ENCODE measurements at regions not wholly inside any gene's neighbourhood (a gene's known extent, or its start where the extent isn't known, plus 50 kb on each side); places are given as distances from the start of the nearest gene placed in this dataset.

- H2AFZ ChIP-seq (ENCODE audit: low read depth, low read length), result no peak overlapping the region
- H2BK5ac ChIP-seq (ENCODE audit: low read depth, low read length, poor library complexity, severe bottlenecking), result no peak overlapping the region
- no peak overlapping the region for H2AK5ac ChIP-seq (ENCODE audit: low read length, severe bottlenecking)
- H3K18ac ChIP-seq (ENCODE audit: low read depth in 1 of 2, low read length in 2 of 2), result no peak overlapping the region
- no peak overlapping the region for H3K4ac ChIP-seq (ENCODE audit: low read depth in 1 of 2, low read length in 2 of 2)
- H3K4me2 ChIP-seq (ENCODE audit: low read length, poor library complexity, severe bottlenecking), result no peak overlapping the region
- no peaks in the 10 kb centered on the region for H3K9me3 ChIP-seq (ENCODE audit: control insufficient read depth, low read length)
- H3K23ac ChIP-seq (ENCODE audit: low read length in 2 of 2), result no peak overlapping the region
- H3K27ac ChIP-seq (ENCODE audit: low read length, poor library complexity, severe bottlenecking), result no peak overlapping the region
- no peak overlapping the region for H3K4me3 ChIP-seq (ENCODE audit: insufficient read depth in 1 of 2, low read depth in 1 of 2, low read length in 2 of 2)
- no peak for DNase-seq
- no peak overlapping the region for H4K91ac ChIP-seq (ENCODE audit: low read length)
- no peak overlapping the region for H3K9ac ChIP-seq (ENCODE audit: low read length)
- no peak overlapping the region for H4K8ac ChIP-seq (ENCODE audit: low read length)
- no peaks in the 10 kb centered on the region for H3K79me1 ChIP-seq (replicated peaks; ENCODE audit: low read length, poor library complexity, severe bottlenecking)
- no peaks in the 10 kb centered on the region for H3K4me1 ChIP-seq (ENCODE audit: control insufficient read depth, insufficient read depth, low read depth, low read length)
- H3K14ac ChIP-seq (ENCODE audit: low read length in 2 of 2), result no peak overlapping the region
- no peaks in the 10 kb centered on the region for H3K27me3 ChIP-seq (ENCODE audit: control insufficient read depth in 1 of 2, insufficient read depth in 1 of 2, low read length in 2 of 2)
- 67% methylated on average over 1 of the region's 1 CpG for whole genome bisulfite sequencing
- H2BK120ac ChIP-seq (ENCODE audit: low read depth, low read length), result no peak overlapping the region
- H3K36me3 ChIP-seq (ENCODE audit: control insufficient read depth in 1 of 2, insufficient read depth in 2 of 2, low read depth in 1 of 2, low read length in 2 of 2), result no peaks in the 10 kb centered on the region
- no peak overlapping the region for H2BK12ac ChIP-seq (ENCODE audit: low read length in 2 of 2)
- H2BK15ac ChIP-seq (ENCODE audit: low read depth, poor library complexity, severe bottlenecking), result no peak overlapping the region
Measured at GRCh38 chr9:31608881-31609280, 775.6 kb upstream of the ACO1 start.

GRCh38 chr9:31612336-31613030, 772.0 kb upstream of the ACO1 start:
- no peaks in the 10 kb centered on the region for H3K36me3 ChIP-seq (ENCODE audit: control insufficient read depth in 1 of 2, insufficient read depth in 2 of 2, low read depth in 1 of 2, low read length in 2 of 2)
- H3K14ac ChIP-seq (ENCODE audit: low read length in 2 of 2), result no peak overlapping the region
- DNase-seq, result no peak
- no peak overlapping the region for H3K4me3 ChIP-seq (ENCODE audit: insufficient read depth in 1 of 2, low read depth in 1 of 2, low read length in 2 of 2)
- no peak overlapping the region for H3K4ac ChIP-seq (ENCODE audit: low read depth in 1 of 2, low read length in 2 of 2)
- H3K27me3 ChIP-seq (ENCODE audit: control insufficient read depth in 1 of 2, insufficient read depth in 1 of 2, low read length in 2 of 2), result no peaks in the 10 kb centered on the region
- H3K23ac ChIP-seq (ENCODE audit: low read length in 2 of 2), result no peak overlapping the region
- no peak overlapping the region for H3K27ac ChIP-seq (ENCODE audit: low read length, poor library complexity, severe bottlenecking)
- no peak overlapping the region for H2AFZ ChIP-seq (ENCODE audit: low read depth, low read length)
- H2BK12ac ChIP-seq (ENCODE audit: low read length in 2 of 2), result no peak overlapping the region
- 94% methylated on average over 3 of the region's 3 CpGs for WGBS
- no peaks in the 10 kb centered on the region for H3K9me3 ChIP-seq (ENCODE audit: control insufficient read depth, low read length)
- H4K8ac ChIP-seq (ENCODE audit: low read length), result no peak overlapping the region
- H3K4me1 ChIP-seq (ENCODE audit: control insufficient read depth, insufficient read depth, low read depth, low read length), result no peaks in the 10 kb centered on the region
- no peak overlapping the region for H2BK15ac ChIP-seq (ENCODE audit: low read depth, poor library complexity, severe bottlenecking)
- H3K4me2 ChIP-seq (ENCODE audit: low read length, poor library complexity, severe bottlenecking), result no peak overlapping the region
- no peak overlapping the region for H3K9ac ChIP-seq (ENCODE audit: low read length)
- H2AK5ac ChIP-seq (ENCODE audit: low read length, severe bottlenecking), result no peak overlapping the region
- no peak overlapping the region for H4K91ac ChIP-seq (ENCODE audit: low read length)
- no peak overlapping the region for H3K18ac ChIP-seq (ENCODE audit: low read depth in 1 of 2, low read length in 2 of 2)
- H3K79me1 ChIP-seq (replicated peaks; ENCODE audit: low read length, poor library complexity, severe bottlenecking), result no peaks in the 10 kb centered on the region
- no peak overlapping the region for H2BK5ac ChIP-seq (ENCODE audit: low read depth, low read length, poor library complexity, severe bottlenecking)
- H2BK120ac ChIP-seq (ENCODE audit: low read depth, low read length), result no peak overlapping the region

GRCh38 chr9:31615966-31616365, 768.5 kb upstream of the ACO1 start:
- Histone ChIP-seq H2BK12ac (ENCODE audit: low read length in 2 of 2) (no peak overlapping the region), H3K4ac (ENCODE audit: low read depth in 1 of 2, low read length in 2 of 2) (no peak overlapping the region), H3K79me1 (replicated peaks; ENCODE audit: low read length, poor library complexity, severe bottlenecking) (no peaks in the 10 kb centered on the region), H4K8ac (ENCODE audit: low read length) (no peak overlapping the region), H3K4me1 (ENCODE audit: control insufficient read depth, insufficient read depth, low read depth, low read length) (no peaks in the 10 kb centered on the region), H3K27ac (ENCODE audit: low read length, poor library complexity, severe bottlenecking) (no peak overlapping the region), H3K9ac (ENCODE audit: low read length) (no peak overlapping the region), H3K18ac (ENCODE audit: low read depth in 1 of 2, low read length in 2 of 2) (no peak overlapping the region), H2BK5ac (ENCODE audit: low read depth, low read length, poor library complexity, severe bottlenecking) (no peak overlapping the region), H2AK5ac (ENCODE audit: low read length, severe bottlenecking) (no peak overlapping the region), H2BK15ac (ENCODE audit: low read depth, poor library complexity, severe bottlenecking) (no peak overlapping the region), H3K27me3 (ENCODE audit: control insufficient read depth in 1 of 2, insufficient read depth in 1 of 2, low read length in 2 of 2) (no peaks in the 10 kb centered on the region), H2BK120ac (ENCODE audit: low read depth, low read length) (no peak overlapping the region), H3K23ac (ENCODE audit: low read length in 2 of 2) (no peak overlapping the region), H3K4me2 (ENCODE audit: low read length, poor library complexity, severe bottlenecking) (no peak overlapping the region), H3K4me3 (ENCODE audit: insufficient read depth in 1 of 2, low read depth in 1 of 2, low read length in 2 of 2) (no peak overlapping the region), H3K36me3 (ENCODE audit: control insufficient read depth in 1 of 2, insufficient read depth in 2 of 2, low read depth in 1 of 2, low read length in 2 of 2) (no peaks in the 10 kb centered on the region), H4K91ac (ENCODE audit: low read length) (no peak overlapping the region), H3K14ac (ENCODE audit: low read length in 2 of 2) (no peak overlapping the region), H3K9me3 (ENCODE audit: control insufficient read depth, low read length) (no peaks in the 10 kb centered on the region), H2AFZ (ENCODE audit: low read depth, low read length) (no peak overlapping the region)
- no peak for DNase-seq
- 53% methylated on average over 4 of the region's 4 CpGs for WGBS

- WGBS, result 55% methylated on average over 1 of the region's 2 CpGs
- no peak overlapping the region for H3K23ac ChIP-seq (ENCODE audit: low read length in 2 of 2)
Measured at GRCh38 chr9:31623511-31623910, 760.9 kb upstream of the ACO1 start.

More at GRCh38 chr9:31623511-31623910, 760.9 kb upstream of the ACO1 start:
- no peak overlapping the region for H3K14ac ChIP-seq (ENCODE audit: low read length in 2 of 2)
- H4K8ac ChIP-seq (ENCODE audit: low read length), result no peak overlapping the region
- no peak overlapping the region for H3K18ac ChIP-seq (ENCODE audit: low read depth in 1 of 2, low read length in 2 of 2)
- no peak overlapping the region for H3K4me3 ChIP-seq (ENCODE audit: insufficient read depth in 1 of 2, low read depth in 1 of 2, low read length in 2 of 2)
- H2BK12ac ChIP-seq (ENCODE audit: low read length in 2 of 2), result no peak overlapping the region
- H3K9ac ChIP-seq (ENCODE audit: low read length), result no peak overlapping the region
- no peaks in the 10 kb centered on the region for H3K79me1 ChIP-seq (replicated peaks; ENCODE audit: low read length, poor library complexity, severe bottlenecking)
- no peak overlapping the region for H3K27ac ChIP-seq (ENCODE audit: low read length, poor library complexity, severe bottlenecking)
- no peak overlapping the region for H2AK5ac ChIP-seq (ENCODE audit: low read length, severe bottlenecking)
- no peak overlapping the region for H4K91ac ChIP-seq (ENCODE audit: low read length)
- H2BK5ac ChIP-seq (ENCODE audit: low read depth, low read length, poor library complexity, severe bottlenecking), result no peak overlapping the region
- no peak overlapping the region for H3K4ac ChIP-seq (ENCODE audit: low read depth in 1 of 2, low read length in 2 of 2)
- H3K27me3 ChIP-seq (ENCODE audit: control insufficient read depth in 1 of 2, insufficient read depth in 1 of 2, low read length in 2 of 2), result no peaks in the 10 kb centered on the region
- no peak for DNase-seq
- H2BK120ac ChIP-seq (ENCODE audit: low read depth, low read length), result no peak overlapping the region
- no peak overlapping the region for H2BK15ac ChIP-seq (ENCODE audit: low read depth, poor library complexity, severe bottlenecking)
- no peaks in the 10 kb centered on the region for H3K36me3 ChIP-seq (ENCODE audit: control insufficient read depth in 1 of 2, insufficient read depth in 2 of 2, low read depth in 1 of 2, low read length in 2 of 2)
- peaks cover 19% of the 10 kb centered on the region for H3K9me3 ChIP-seq (ENCODE audit: control insufficient read depth, low read length)
- H3K4me2 ChIP-seq (ENCODE audit: low read length, poor library complexity, severe bottlenecking), result no peak overlapping the region
- H3K4me1 ChIP-seq (ENCODE audit: control insufficient read depth, insufficient read depth, low read depth, low read length), result no peaks in the 10 kb centered on the region
- no peak overlapping the region for H2AFZ ChIP-seq (ENCODE audit: low read depth, low read length)
